HG03097 (cell line): ENCODE measurements at regions not wholly inside any gene's neighbourhood (a gene's known extent, or its start where the extent isn't known, plus 50 kb on each side); places are given as distances from the start of the nearest gene placed in this dataset.

ENCODE experiments used
- ATAC-seq: cut with Tn5 transposase; IDR thresholded peaks from one replicate; pipeline ENCODE4 v1.9.1; 2021; ENCODE audit not compliant: unreplicated experiment, low FRiP score

- ATAC-seq: no peak
Measured at GRCh38 chr6:14959324-14959885, 286.5 kb upstream of the JARID2 start.

GRCh38 chr6:14964556-14965270, 281.2 kb upstream of the JARID2 start:
- no peak for ATAC-seq

DNA sequence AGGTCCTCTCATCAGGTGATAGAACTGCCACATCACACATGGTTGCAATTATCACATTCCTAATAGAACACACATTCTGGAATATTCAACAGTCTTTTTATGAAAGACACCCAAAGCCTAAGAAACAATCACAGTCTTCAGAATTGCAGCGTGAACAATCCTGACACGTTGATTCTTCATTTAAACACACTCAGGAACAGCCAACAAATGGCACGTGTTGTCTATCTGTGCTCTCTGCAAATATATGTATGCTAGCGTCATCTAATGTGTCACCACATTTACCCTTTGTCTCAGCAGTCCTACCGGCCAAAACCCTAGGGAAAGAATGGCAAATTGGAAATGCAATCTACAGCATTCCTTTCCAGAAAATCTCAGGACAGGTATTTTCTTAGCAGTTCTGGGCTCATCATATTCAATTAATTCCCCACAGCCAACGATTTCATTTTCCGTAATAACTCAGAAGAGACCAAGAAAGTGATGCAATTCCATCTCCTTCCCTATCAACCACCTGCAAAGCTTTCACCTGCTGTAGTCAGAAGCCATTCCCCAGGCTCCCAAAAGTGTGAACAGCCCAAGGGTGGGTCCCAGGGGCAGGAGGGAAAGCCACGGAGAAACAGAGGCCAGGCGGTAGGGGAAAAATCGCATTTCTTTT, 280.3 kb upstream of the JARID2 start:
- ATAC-seq: no peak

GRCh38 chr6:14966096-14966905, 279.6 kb upstream of the JARID2 start:
- no peak for ATAC-seq

DNA sequence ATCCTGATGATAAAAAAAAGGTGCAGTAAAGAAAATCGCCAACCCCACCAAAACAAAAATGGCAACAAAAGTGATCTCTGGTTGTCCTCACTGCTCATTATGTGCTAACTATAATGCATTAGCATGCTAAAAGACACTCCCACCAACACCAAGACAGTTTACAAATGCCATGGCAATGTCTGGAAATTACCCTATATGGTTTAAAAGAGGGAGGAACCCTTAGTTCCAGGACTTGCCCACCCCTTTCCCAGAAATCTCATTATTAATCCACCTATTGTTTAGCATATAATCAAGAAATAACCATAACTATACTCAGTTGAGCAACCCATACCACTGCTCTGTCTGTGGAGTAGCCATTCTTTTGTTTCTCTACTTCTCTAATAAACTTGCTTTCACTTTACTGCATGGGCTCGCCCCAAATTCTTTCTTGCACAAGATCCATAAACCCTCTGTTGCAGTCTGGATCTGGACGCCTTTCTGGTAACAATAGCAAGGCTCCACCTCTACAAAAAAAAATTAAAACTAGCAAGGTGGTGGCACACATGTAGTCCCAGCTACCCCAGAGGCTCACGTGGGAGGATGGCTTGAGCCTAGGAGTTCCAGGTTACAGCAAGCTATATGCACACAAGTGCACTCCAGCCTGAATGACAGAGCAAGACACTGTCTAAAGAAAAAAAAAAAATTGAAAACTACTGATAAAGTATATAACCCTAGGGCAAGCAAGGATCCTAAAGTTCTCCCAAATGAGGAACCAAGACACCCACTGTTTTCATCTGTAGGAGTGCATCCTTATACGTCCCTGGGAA, 278.8 kb upstream of the JARID2 start:
- ATAC-seq: no peak

- no peak for ATAC-seq
Measured at GRCh38 chr6:14968056-14968637, 277.7 kb upstream of the JARID2 start.

- ATAC-seq: no peak
Measured at GRCh38 chr6:14969126-14969525, 276.7 kb upstream of the JARID2 start.

- ATAC-seq: no peak
Measured at GRCh38 chr6:14972379-14973067, 273.3 kb upstream of the JARID2 start.

DNA sequence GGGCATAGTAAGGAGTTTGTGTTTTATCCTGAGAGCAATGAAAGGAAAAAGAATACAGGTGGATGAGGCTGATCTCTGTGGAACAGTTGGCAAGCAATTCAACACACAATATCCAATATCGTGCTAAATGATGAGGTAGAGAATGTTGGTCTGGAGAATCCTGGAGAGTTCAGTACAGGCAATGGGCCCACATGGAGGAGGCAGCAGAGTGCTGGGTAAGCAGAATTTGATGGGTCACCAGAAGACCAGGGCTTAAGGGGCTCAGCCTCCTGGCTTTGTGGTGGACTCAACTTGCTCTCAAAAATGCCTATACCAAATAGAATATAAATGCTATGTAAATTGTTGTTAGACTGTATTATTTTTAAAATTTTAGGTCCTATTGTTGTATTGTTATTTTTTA, 271.5 kb upstream of the JARID2 start:
- ATAC-seq: no peak

- no peak for ATAC-seq
Measured at GRCh38 chr6:14974792-14975470, 270.9 kb upstream of the JARID2 start.

DNA sequence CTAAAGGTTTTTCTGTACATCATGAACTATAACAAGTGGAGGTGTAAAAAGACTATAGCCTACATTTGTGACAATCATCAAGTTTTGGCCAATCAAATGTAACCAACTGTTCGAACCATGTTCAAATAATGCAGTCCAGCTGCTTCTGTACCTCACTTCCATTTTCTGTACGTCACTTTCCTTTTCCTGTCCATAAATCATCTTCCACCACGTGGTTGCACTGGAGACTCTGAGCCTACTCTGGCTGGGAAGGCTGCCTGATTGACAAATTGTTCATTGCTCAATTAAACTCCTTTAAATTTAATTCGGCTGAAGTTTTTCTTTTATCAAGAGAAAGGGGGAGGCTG, 270.4 kb upstream of the JARID2 start:
- ATAC-seq: no peak

- no peak for ATAC-seq
Measured at GRCh38 chr6:14977747-14978382, 268.0 kb upstream of the JARID2 start.

DNA sequence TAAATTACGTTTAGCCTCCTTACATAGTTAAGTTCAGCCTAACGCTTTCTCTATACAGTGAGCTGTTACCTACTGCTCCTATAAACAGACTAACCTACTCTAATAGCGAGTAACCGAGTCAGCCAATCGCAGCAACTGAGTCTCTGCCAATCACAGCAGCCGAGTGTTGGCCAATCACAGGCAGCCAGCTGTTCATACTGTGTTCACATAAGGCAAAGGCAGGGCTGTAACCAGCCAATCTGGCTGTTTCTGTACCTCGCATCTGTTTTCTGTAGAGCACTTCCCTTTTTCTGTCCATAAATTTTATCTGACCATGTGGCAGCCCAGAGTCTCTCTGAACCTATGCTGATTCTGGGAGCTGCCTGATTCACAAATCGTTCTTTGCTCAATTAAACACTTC, 263.9 kb upstream of the JARID2 start:
- no peak for ATAC-seq

DNA sequence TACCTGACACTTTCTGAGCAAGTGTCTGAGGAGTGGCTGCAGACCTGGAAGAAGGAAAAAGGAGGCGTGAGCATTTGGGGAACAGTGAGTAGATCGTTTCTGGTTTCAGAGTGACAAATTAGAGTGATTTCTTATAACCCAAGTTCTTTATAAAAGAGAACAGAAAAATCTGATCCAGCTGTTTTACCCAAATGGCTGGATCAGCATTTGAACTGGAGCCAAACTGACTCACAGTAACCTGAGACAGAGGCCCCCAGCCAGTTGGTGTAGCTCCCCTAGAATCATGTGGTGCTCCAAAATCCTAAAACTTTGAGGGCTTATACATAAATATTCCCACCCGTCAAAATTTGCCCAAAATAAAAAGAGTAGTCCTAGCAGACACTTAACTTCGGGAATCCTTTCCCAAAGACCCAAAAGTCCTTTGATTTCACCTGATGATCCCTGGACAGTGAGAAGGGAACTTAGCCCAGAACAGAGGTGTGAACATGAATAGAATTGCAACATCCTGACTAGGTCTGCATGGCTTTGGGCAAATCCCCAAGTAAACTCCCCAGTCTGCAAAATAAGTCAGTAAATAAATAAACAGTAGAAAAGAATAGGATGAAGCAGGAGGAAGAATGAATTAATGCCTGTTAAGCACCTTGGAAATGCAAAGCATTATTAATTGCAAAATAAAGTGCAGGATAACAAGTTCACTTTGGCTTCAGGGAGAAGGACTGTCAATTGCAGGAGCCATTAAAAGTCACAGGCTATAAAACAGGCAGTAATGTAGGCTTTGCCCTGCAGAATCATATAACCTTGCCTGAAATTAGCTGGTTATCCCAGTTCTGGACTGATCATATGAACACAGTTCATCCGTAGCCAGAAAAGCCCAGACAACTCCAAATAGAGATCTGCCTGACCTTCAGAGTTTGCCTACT, 262.0 kb upstream of the JARID2 start:
- ATAC-seq: no peak

DNA sequence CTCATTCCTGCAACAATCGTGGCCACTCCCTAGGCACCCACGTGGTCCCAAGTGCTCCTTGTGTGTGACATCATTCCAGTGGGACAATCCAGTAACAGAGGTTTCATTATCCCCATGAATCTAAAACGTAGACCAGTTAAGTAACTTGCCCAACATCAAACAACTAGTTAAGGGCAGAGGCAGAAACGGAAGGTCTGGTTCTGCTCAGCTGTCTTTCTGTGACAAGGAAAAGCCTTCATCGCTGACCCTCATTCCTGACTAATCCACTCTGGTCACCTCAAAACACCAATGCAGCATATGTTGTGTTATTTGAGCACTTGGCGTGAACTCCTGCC, 261.4 kb upstream of the JARID2 start:
- no peak for ATAC-seq

DNA sequence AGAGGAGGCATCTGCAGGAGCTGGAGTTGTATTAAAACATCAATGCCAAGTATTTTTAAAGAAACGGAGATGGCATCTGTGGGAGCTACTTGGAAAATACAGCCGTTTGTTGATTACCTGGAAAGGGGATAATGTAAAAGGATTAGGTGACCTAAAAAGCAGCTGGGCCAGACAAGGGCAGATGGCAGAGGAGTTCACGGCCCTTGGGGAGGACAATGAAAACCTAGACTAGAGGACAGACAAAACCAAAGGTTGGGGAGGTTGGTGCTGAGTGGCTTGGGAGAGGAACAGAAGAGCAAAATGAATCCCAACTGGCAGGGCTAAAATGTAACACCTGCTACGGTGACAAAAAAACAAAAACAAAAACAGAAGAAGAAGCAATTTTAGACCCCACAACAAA, 260.5 kb upstream of the JARID2 start:
- ATAC-seq: no peak

- no peak for ATAC-seq
Measured at GRCh38 chr6:14986370-14986769, 259.5 kb upstream of the JARID2 start.

- no peak for ATAC-seq
Measured at GRCh38 chr6:14987490-14987889, 258.4 kb upstream of the JARID2 start.
